ENCODE measurements at regions not wholly inside any gene's neighbourhood (a gene's known extent, or its start where the extent isn't known, plus 50 kb on each side); places are given as distances from the start of the nearest gene placed in this dataset.

DNA sequence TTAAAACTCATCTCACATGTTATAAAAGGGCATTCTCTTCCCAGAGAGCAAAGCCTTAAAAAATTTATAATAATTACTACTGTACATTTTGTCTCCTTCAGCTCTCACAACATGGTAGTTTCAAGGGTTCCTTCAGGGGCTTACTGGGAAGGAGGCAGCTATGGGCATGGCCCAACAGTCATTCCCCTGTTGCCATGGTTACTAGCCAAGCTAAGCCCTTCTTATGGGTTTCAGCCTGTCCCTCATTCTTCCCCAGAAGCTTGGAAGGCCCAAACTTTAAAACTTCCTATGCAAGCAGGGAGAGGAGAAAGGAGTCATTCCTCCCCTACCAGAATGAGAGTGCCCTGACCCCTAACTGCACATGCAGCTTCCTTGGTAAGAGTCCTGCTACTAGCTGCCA, 82.2 kb upstream of the CNTLN start:
- H3K9me3 ChIP-seq = no peaks in the 10 kb centered on the region
- H3K27ac ChIP-seq = no peak overlapping the region
- no peak for DNase-seq
- H3K36me3 ChIP-seq = no peaks in the 10 kb centered on the region
- no peak overlapping the region for H3K4me3 ChIP-seq (replicated peaks in 1 of 3)
- intact Hi-C loops (cut with DNase I) = no loop called here
- TF ChIP-seq CTCF (IDR thresholded peaks at IDR 0.05) = no peak
- TF ChIP-seq POLR2A (IDR thresholded peaks at IDR 0.05) = no peak
- no peaks in the 10 kb centered on the region for H3K4me1 ChIP-seq
- H3K27me3 ChIP-seq = no peaks in the 10 kb centered on the region

- intact Hi-C loops (cut with DNase I) = no loop called here
- DNase-seq = no peak
- WGBS, 2 donors = 76 to 77% methylated on average over 3 of the region's 3 CpGs
- Histone ChIP-seq H3K27me3 (no peaks in the 10 kb centered on the region), H3K36me3 (no peaks in the 10 kb centered on the region), H3K4me1 (no peaks in the 10 kb centered on the region), H3K4me3 (replicated peaks in 1 of 3) (no peak overlapping the region), H3K27ac (no peak overlapping the region), H3K9me3 (no peaks in the 10 kb centered on the region)
- no peak for TF ChIP-seq CTCF (IDR thresholded peaks at IDR 0.05)
- TF ChIP-seq POLR2A (IDR thresholded peaks at IDR 0.05) = no peak
Measured at GRCh38 chr9:17045381-17045940, 89.4 kb upstream of the CNTLN start.

- TF ChIP-seq CTCF (IDR thresholded peaks at IDR 0.05) (no peak), POLR2A (IDR thresholded peaks at IDR 0.05) (no peak)
- no peak for DNase-seq
- Histone ChIP-seq H3K4me3 (replicated peaks in 1 of 3) (no peak overlapping the region), H3K27me3 (no peaks in the 10 kb centered on the region), H3K36me3 (no peaks in the 10 kb centered on the region), H3K27ac (no peak overlapping the region), H3K9me3 (no peaks in the 10 kb centered on the region), H3K4me1 (no peaks in the 10 kb centered on the region)
- intact Hi-C loops (cut with DNase I) = no loop called here
- 93% methylated on average over 3 of the region's 3 CpGs for WGBS, 2 donors
Measured at GRCh38 chr9:17031546-17031945, 103.3 kb upstream of the CNTLN start.

GRCh38 chr9:17025281-17025680, 109.6 kb upstream of the CNTLN start:
- Histone ChIP-seq H3K27ac (no peak overlapping the region), H3K36me3 (no peaks in the 10 kb centered on the region), H3K4me1 (no peaks in the 10 kb centered on the region), H3K27me3 (no peaks in the 10 kb centered on the region), H3K4me3 (replicated peaks in 1 of 3) (no peak overlapping the region), H3K9me3 (no peaks in the 10 kb centered on the region)
- no peak for DNase-seq
- TF ChIP-seq CTCF (IDR thresholded peaks at IDR 0.05) (no peak), POLR2A (IDR thresholded peaks at IDR 0.05) (no peak)
- intact Hi-C loops (cut with DNase I) = no loop called here

GRCh38 chr9:17024129-17024528, 110.7 kb upstream of the CNTLN start:
- Histone ChIP-seq H3K27ac (no peak overlapping the region), H3K27me3 (no peaks in the 10 kb centered on the region), H3K4me1 (no peaks in the 10 kb centered on the region), H3K36me3 (no peaks in the 10 kb centered on the region), H3K9me3 (no peaks in the 10 kb centered on the region), H3K4me3 (replicated peaks in 1 of 3) (no peak overlapping the region)
- TF ChIP-seq POLR2A (IDR thresholded peaks at IDR 0.05) = no peak
- no peak for TF ChIP-seq CTCF (IDR thresholded peaks at IDR 0.05)
- WGBS, 2 donors = 87 to 92% methylated on average over 2 of the region's 2 CpGs
- DNase-seq = no peak
- intact Hi-C loops (cut with DNase I) = no loop called here

Data from thyroid gland (tissue), 4 donors.